Activated T-cell treated with anti-CD3 and anti-CD28 coated beads for 24 hours (primary cell): ENCODE measurements at regions not wholly inside any gene's neighbourhood (a gene's known extent, or its start where the extent isn't known, plus 50 kb on each side); places are given as distances from the start of the nearest gene placed in this dataset.
"Not testable (repeated sequence)": the region's sequence is repeated elsewhere in the genome, so short reads cannot be mapped to it uniquely, and the experiment has no call there.

ENCODE experiments used
- DNase-seq: peaks from one replicate; pipeline ENCODE4 v3.0.0-alpha.2; 2020; ENCODE audit warnings: low read depth

GRCh38 chr16:33711616-33712015, 252.2 kb downstream of the TP53TG3F start:
- DNase-seq, result not testable (repeated sequence)

- DNase-seq, result not testable (repeated sequence)
Observed at GRCh38 chr16:33712308-33712707, 252.9 kb downstream of the TP53TG3F start.

- not testable (repeated sequence) for DNase-seq
Observed at GRCh38 chr16:33712851-33713709, 253.7 kb downstream of the TP53TG3F start.

- not testable (repeated sequence) for DNase-seq
Observed at GRCh38 chr16:33713710-33714538, 254.5 kb downstream of the TP53TG3F start.

- DNase-seq, result not testable (repeated sequence)
Observed at GRCh38 chr16:33731167-33731566, 271.8 kb downstream of the TP53TG3F start.

- DNase-seq, result not testable (repeated sequence)
Observed at GRCh38 chr16:33734650-33735049, 275.2 kb downstream of the TP53TG3F start.

- DNase-seq, result not testable (repeated sequence)
Observed at GRCh38 chr16:33766869-33767765, 307.7 kb downstream of the TP53TG3F start.

GRCh38 chr16:33768710-33769109, 309.3 kb downstream of the TP53TG3F start:
- DNase-seq, result not testable (repeated sequence)

GRCh38 chr16:33769180-33769846, 309.9 kb downstream of the TP53TG3F start:
- not testable (repeated sequence) for DNase-seq

GRCh38 chr16:33770478-33770877, 311.1 kb downstream of the TP53TG3F start:
- not testable (repeated sequence) for DNase-seq

GRCh38 chr16:33771211-33771610, 311.8 kb downstream of the TP53TG3F start:
- not testable (repeated sequence) for DNase-seq

GRCh38 chr16:33773966-33774365, 314.6 kb downstream of the TP53TG3F start:
- not testable (repeated sequence) for DNase-seq

- DNase-seq, result not testable (repeated sequence)
Observed at GRCh38 chr16:33774724-33775123, 315.3 kb downstream of the TP53TG3F start.

GRCh38 chr16:33816328-33816944, 357.0 kb downstream of the TP53TG3F start:
- DNase-seq, result not testable (repeated sequence)

- DNase-seq, result not testable (repeated sequence)
Observed at GRCh38 chr16:33824736-33825135, 365.3 kb downstream of the TP53TG3F start.

GRCh38 chr16:33827522-33827921, 368.1 kb downstream of the TP53TG3F start:
- DNase-seq, result not testable (repeated sequence)

- DNase-seq, result not testable (repeated sequence)
Observed at GRCh38 chr16:33839157-33839556, 379.7 kb downstream of the TP53TG3F start.

GRCh38 chr16:33844533-33844932, 385.1 kb downstream of the TP53TG3F start:
- peak; percentile 0 for DNase-seq
